HG03571 (cell line): ENCODE measurements at regions not wholly inside any gene's neighbourhood (a gene's known extent, or its start where the extent isn't known, plus 50 kb on each side); places are given as distances from the start of the nearest gene placed in this dataset.
"Not testable (repeated sequence)": the region's sequence is repeated elsewhere in the genome, so short reads cannot be mapped to it uniquely, and the experiment has no call there.

ENCODE experiments used
- ATAC-seq: cut with Tn5 transposase; IDR thresholded peaks from one replicate; pipeline ENCODE4 v1.9.1; 2021; ENCODE audit not compliant: unreplicated experiment

DNA sequence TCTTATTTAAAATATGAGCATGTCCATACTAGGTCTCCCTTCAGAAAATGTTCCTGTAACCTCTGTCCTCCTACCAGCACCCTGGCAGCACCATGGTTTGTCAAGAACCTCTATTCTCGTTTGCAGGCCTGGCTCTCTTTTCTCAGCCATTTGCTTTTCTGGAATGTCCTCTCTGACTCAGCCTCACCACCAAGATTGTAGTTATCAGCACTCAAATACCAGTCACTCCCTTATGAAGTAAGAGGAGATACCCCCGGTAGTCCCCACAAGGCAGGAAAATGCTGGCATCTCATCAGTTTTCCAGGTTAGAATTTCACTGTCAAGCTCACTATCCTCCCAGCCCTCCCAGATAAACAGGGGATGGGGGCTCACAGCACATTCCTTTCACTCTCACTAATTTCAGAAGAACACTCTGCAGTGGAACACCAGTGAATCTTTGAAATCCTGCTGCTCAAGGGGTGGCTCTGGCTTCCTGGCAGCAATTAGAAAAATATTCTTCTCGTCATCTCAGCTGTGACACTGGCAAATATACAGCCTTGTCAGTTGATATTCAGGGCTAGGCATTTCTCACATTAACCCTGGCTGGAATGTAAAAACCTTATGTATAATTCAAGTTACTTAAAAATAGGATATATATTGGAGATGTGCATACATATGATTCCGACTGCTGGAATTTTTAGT is 129.2 kb downstream of the TBX18 start:
- ATAC-seq = no peak

DNA sequence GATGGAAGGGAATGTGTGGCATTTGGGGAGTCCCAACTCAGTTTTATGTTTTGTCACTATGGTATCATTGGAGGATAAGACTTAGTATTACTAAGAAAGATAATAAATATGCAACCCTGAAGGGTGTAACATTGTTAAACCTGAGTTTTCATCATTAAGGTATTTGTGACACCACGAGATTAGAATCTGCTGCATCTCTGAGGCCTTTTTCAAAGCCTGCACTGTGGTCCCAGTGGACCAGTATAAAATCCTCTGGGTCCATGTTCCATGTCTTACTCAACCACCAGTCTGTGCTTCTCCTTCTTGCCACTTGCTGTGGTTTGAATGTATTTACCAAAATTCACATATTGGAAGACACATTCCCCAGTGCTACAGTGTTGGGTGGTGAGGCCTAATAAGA is 130.6 kb downstream of the TBX18 start:
- no peak for ATAC-seq

DNA sequence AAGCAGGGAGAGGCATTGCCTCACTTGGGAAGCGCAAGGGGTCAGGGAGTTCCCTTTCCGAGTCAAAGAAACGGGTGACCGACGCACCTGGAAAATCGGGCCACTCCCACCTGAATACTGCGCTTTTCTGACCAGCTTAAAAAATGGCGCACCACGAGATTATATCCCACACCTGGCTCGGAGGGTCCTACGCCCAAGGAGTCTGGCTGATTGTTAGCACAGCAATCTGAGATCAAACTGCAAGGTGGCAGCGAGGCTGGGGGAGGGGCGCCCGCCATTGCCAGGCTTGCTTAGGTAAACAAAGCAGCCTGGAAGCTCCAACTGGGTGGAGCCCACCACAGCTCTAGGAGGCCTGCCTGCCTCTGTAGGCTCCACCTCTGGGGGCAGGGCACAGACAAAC is 137.9 kb downstream of the TBX18 start:
- ATAC-seq = not testable (repeated sequence)

- ATAC-seq = no peak
Measured at GRCh38 chr6:84625506-84625905, 138.9 kb downstream of the TBX18 start.

GRCh38 chr6:84623956-84624680 is 140.3 kb downstream of the TBX18 start:
- no peak for ATAC-seq

- ATAC-seq = no peak
Measured at GRCh38 chr6:84618836-84619235, 145.6 kb downstream of the TBX18 start.

DNA sequence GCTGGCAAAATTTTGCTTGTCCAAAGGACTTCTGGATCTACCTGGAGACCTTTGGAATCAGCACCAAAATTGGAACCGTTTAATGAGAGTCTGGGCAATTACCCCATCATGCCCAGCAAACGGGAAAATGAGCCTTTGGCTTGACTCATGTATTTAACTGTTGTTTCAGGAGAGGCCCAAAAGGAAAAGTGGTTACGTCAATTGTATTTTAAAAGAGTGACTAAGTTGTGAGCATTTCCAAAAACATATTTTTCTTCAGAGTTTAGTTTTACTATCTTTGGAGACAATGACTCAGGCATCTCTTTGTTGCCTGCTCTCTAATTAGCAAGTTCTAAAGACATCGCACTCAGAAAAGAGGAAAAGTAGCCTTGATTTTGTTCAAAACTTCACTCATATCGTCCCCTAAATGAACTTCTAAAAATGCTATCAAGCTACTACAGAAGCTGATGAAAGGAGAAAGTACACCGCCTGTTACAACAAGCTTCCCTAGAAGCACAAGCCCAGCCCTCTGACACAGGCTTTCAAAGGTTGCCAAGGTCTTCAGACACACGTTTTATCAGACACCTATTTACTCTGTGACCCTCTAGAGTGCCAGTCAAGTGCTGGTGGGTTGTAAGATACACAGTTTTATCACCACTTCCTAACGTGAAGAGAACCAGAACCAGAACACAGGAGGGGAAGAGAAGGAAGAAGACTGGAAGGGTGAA is 146.2 kb downstream of the TBX18 start:
- no peak for ATAC-seq

DNA sequence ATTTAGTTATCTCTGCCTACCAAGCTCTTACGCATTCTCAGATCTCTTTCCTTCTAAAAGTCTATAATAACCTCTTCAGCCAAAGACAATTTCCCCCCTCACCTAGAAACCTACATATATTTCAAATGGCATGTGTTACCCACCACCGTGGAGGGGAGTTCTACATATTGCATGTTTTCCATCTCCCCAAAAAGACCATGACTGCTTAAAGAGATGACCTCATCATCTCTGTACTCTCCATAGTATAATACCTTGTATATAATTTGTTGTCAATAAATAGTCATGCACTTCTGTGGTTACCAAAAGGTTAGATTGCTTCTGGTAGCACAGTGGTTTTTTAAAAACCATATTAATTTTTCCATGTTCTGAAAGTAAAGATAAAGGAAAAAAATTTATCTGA is 148.4 kb downstream of the TBX18 start:
- no peak for ATAC-seq

DNA sequence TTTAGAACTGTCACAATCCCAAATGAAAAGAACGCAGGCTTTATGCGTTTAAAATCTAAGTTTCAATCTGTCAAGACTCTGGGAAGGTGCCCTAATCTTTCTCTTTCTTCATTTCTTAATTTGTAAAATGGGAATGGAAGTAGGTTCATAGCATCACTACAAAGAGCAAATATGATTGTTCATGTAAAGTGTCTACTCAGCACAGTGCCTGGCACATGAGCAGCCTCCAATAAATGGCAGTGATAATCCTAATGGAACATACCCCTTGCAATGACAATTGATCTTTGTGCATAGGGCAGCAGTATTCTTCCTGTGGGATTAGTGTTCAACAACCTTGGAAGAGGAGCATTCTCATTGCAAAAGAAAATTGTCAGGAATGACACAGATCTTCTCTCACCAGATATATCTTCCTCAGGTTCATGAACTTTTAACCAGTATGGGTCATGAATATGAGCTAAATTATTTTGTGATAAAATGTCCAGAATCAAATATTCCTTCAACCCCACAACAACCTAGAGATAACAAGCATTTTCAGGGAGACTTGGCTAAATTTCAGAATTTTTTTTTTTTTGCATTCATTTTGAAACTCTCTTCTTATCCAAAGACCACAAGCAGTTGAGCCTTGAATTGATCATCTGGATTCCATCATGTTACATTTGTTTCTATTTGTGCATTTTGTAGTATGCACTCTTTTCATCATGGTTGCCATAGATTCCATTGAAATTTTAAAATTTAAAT is 149.1 kb downstream of the TBX18 start:
- ATAC-seq = no peak

- ATAC-seq = no peak
Measured at GRCh38 chr6:84606860-84607259, 157.5 kb downstream of the TBX18 start.

- no peak for ATAC-seq
Measured at GRCh38 chr6:84605298-84605697, 159.1 kb downstream of the TBX18 start.

- no peak for ATAC-seq
Measured at GRCh38 chr6:84601366-84601765, 163.0 kb downstream of the TBX18 start.

- no peak for ATAC-seq
Measured at GRCh38 chr6:84599991-84600390, 164.4 kb downstream of the TBX18 start.

GRCh38 chr6:84597238-84597875 is 167.0 kb downstream of the TBX18 start:
- ATAC-seq = no peak

DNA sequence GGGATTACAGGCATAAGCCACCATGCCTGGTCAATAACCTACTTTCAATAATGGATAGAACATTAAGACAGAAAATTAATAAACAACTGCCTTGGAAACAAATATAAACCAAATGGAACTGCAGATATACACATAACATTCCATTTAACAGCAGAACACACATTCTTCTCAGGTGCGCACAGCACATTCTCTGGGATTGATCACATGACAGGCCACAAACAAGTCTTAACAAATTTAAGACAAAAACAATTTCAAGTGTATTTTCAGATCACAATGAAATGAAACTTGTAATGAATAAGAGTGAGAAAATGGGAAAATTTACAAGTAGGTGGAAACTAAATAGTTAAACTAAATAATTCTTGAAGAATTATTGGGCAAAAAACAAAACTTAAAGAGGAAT is 167.9 kb downstream of the TBX18 start:
- ATAC-seq = no peak

DNA sequence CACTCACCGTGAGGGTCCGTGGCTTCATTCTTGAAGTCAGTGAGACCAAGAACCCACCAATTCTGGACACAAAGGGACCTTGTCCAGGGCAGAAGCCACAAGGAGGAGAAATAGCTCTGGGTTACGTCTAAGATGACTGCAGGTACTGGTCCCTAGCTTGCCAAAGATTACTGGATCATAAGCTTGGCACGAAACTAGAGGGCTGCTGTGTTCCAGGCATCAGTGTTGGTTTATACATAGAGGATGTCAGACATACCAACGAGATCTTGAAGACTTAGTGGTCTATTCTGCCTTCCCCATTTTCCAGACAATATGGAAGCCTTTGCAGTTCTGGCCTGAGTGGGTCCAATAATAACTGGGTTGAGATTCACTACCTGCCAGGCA is 175.7 kb downstream of the TBX18 start:
- no peak for ATAC-seq

GRCh38 chr6:84587994-84588696 is 176.3 kb downstream of the TBX18 start:
- ATAC-seq = not testable (repeated sequence)

GRCh38 chr6:84587202-84587940 is 177.0 kb downstream of the TBX18 start:
- ATAC-seq = not testable (repeated sequence)

DNA sequence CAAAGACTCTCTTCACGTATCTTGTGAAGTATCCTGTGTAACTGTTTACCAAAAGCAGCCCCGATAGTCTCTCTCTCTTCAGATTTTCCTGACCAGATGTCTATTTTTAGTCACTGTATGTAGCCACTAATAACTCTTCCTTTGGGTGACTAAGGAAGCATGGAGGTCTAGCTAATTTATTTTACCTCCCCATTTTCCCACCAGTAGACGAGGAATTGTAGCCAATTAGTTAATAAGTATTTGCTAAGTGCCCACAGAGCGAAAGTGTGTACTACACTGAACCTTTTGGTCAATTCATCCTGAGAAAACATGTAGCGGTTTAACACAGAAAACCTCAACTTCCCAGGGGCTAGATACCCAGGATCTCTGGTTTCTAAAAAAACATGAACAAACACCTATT is 180.6 kb downstream of the TBX18 start:
- no peak for ATAC-seq

GRCh38 chr6:84582997-84583396 is 181.4 kb downstream of the TBX18 start:
- ATAC-seq = no peak
